Caco-2 (cell line): ENCODE measurements at regions not wholly inside any gene's neighbourhood (a gene's known extent, or its start where the extent isn't known, plus 50 kb on each side); places are given as distances from the start of the nearest gene placed in this dataset.

Experiments used
- BruUV-seq: library from RNA; stranded (reverse); fragments of 400-500 nt; replicated peaks from 2 replicates; lab custom pipeline; 2021; lab: Mats Ljungman, UMichigan
- CTCF ChIA-PET: fragments of 300-600 bp; sonication (Branson Sonifier 250); formaldehyde crosslinking; loops from one replicate; lab custom pipeline; 2022; ENCODE audit warnings: antibody characterized with exemption; lab: Charles Lee
- POLR2A ChIA-PET: fragments of 300-600 bp; sonication (Branson Sonifier 250); formaldehyde crosslinking; loops from one replicate; lab custom pipeline; 2022; ENCODE audit warnings: antibody characterized with exemption; lab: Charles Lee
- DNase-seq, 2 experiments: peaks; one replicate each; pipeline versions ENCODE4 v3.0.0 to v3.0.0-alpha.2; 2020 to 2022
- H3K27me3 ChIP-seq: replicated peaks from 2 replicates; pipeline ENCODE4 v1.6.0; 2011; ENCODE audit warnings: low read length; ENCODE audit not compliant: control insufficient read depth, insufficient read depth
- H3K36me3 ChIP-seq: 2 replicates; pipeline ENCODE4 v1.5.1; 2011; ENCODE audit warnings: low read length; ENCODE audit not compliant: control insufficient read depth, insufficient read depth
- H3K4me1 ChIP-seq: fragments of 250-450 bp; sonication (Bioruptor Pico); 2 replicates; pipeline ENCODE4 v1.5.1; 2020; ENCODE audit warnings: mild to moderate bottlenecking
- H3K4me3 ChIP-seq: 2 replicates; pipeline ENCODE4 v1.5.1; 2011; ENCODE audit warnings: low read depth, mild to moderate bottlenecking, control low read depth, low read length
- H3K9me3 ChIP-seq: fragments of 250-450 bp; sonication (Bioruptor Pico); 2 replicates; pipeline ENCODE4 v1.5.1; 2020; ENCODE audit warnings: mild to moderate bottlenecking, moderate library complexity
- H3K27ac Mint-ChIP-seq: one replicate; pipeline ENCODE4 v1.8.0; 2022; ENCODE audit warnings: mixed read lengths; ENCODE audit not compliant: unreplicated experiment
- H3K27me3 Mint-ChIP-seq: one replicate; pipeline ENCODE4 v1.8.0; 2022; ENCODE audit warnings: mixed read lengths; ENCODE audit not compliant: insufficient read depth, unreplicated experiment
- H3K36me3 Mint-ChIP-seq: one replicate; pipeline ENCODE4 v1.8.0; 2022; ENCODE audit warnings: mild to moderate bottlenecking, mixed read lengths; ENCODE audit not compliant: insufficient read depth, unreplicated experiment
- H3K4me1 Mint-ChIP-seq: one replicate; pipeline ENCODE4 v1.8.0; 2022; ENCODE audit warnings: low read depth, mixed read lengths; ENCODE audit not compliant: unreplicated experiment
- H3K4me3 Mint-ChIP-seq: one replicate; pipeline ENCODE4 v1.8.0; 2022; ENCODE audit warnings: mild to moderate bottlenecking, moderate library complexity, mixed read lengths; ENCODE audit not compliant: unreplicated experiment
- H3K9me3 Mint-ChIP-seq: one replicate; pipeline ENCODE4 v1.8.0; 2022; ENCODE audit warnings: mixed read lengths; ENCODE audit not compliant: unreplicated experiment
- CTCF ChIP-seq, 2 experiments: fragments of 200-600 bp in 1 of 2; IDR thresholded peaks; 1 replicate in 1 of 2; 2 replicates in 1 of 2; pipeline versions ENCODE4 v1.5.1 to v1.8.0; 2011 to 2022; ENCODE audit warnings: antibody characterized with exemption in 1 of 2, control low read depth in 1 of 2, inconsistent platforms in 1 of 2, low read depth in 1 of 2, low read length in 1 of 2, mild to moderate bottlenecking in 1 of 2, moderate library complexity in 1 of 2; ENCODE audit not compliant: insufficient read depth in 1 of 2, severe bottlenecking in 1 of 2, unreplicated experiment in 1 of 2
- intact Hi-C: fragments of 100-400 bp; cut with micrococcal nuclease; formaldehyde crosslinking; loops from one replicate; pipeline ENCODE4 v1.10.0; 2022; ENCODE audit not compliant: unreplicated experiment

DNA sequence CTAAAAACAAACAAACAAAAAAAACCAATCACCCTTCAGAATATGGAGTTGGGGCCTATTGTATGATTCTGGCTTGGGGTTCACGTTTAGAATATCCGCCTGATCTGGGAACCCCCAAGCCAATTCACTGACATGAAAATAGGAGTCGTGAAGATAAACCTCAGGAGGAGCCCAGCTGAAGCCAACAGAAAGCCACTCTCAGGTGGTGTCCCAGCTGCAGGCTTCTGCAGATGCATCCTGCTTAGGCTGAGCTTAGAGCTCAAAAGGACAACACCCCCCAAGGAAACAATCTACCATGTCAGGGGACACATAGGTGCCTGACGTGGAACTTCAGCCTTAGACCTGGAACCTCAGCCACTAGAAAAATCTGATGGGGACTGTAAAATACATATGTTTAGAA lies 51.9 kb downstream of the SYNE3 start:
- Histone ChIP-seq H3K4me1 (peaks cover 36% of the 10 kb centered on the region), H3K9me3 (no peaks in the 10 kb centered on the region), H3K27me3 (no peaks in the 10 kb centered on the region), H3K4me3 (no peak overlapping the region), H3K36me3 (no peaks in the 10 kb centered on the region)
- no TSS peak for BruUV-seq
- H3K27me3 Mint-ChIP-seq = no peaks in the 10 kb centered on the region
- H3K27ac Mint-ChIP-seq = no peak overlapping the region
- CTCF ChIA-PET = interaction anchor here (2.0 kb wide), 1 partner anchor 22 kb away, joined by 6 read pairs; no protein-coding TSS in a partner anchor
- intact Hi-C loops = no loop called here
- POLR2A ChIA-PET = no interaction called here
- TF ChIP-seq CTCF (IDR thresholded peaks at IDR 0.05; ENCODE audit: insufficient read depth in 1 of 2, low read depth in 1 of 2, low read length in 1 of 2, severe bottlenecking in 1 of 2, unreplicated experiment in 1 of 2) = no peak
- peaks cover 19% of the 10 kb centered on the region for H3K36me3 Mint-ChIP-seq
- H3K4me1 Mint-ChIP-seq = peaks cover 18% of the 10 kb centered on the region
- no peak overlapping the region for H3K4me3 Mint-ChIP-seq
- no peak for DNase-seq
- no peaks in the 10 kb centered on the region for H3K9me3 Mint-ChIP-seq

GRCh38 chr14:95464103-95464502 lies 52.3 kb downstream of the SYNE3 start:
- no peak for TF ChIP-seq CTCF (IDR thresholded peaks at IDR 0.05; ENCODE audit: insufficient read depth in 1 of 2, low read depth in 1 of 2, low read length in 1 of 2, severe bottlenecking in 1 of 2, unreplicated experiment in 1 of 2)
- Histone ChIP-seq H3K27me3 (no peaks in the 10 kb centered on the region), H3K4me1 (peaks cover 32% of the 10 kb centered on the region), H3K36me3 (no peaks in the 10 kb centered on the region), H3K9me3 (no peaks in the 10 kb centered on the region), H3K4me3 (no peak overlapping the region)
- intact Hi-C loops = no loop called here
- no TSS peak for BruUV-seq
- peaks cover 19% of the 10 kb centered on the region for H3K36me3 Mint-ChIP-seq
- POLR2A ChIA-PET = no interaction called here
- H3K9me3 Mint-ChIP-seq = no peaks in the 10 kb centered on the region
- no peak overlapping the region for H3K4me3 Mint-ChIP-seq
- peaks cover 18% of the 10 kb centered on the region for H3K4me1 Mint-ChIP-seq
- CTCF ChIA-PET = interaction anchor here (0.8 to 2.0 kb wide), 2 partner anchors 17 to 22 kb away, joined by 3 to 6 read pairs; no protein-coding TSS in a partner anchor
- no peaks in the 10 kb centered on the region for H3K27me3 Mint-ChIP-seq
- H3K27ac Mint-ChIP-seq = no peak overlapping the region
- no peak for DNase-seq

- H3K36me3 ChIP-seq = no peaks in the 10 kb centered on the region
- peaks cover 26% of the 10 kb centered on the region for H3K4me1 ChIP-seq
- Mint-ChIP-seq H3K27me3 (no peaks in the 10 kb centered on the region), H3K27ac (no peak overlapping the region), H3K4me1 (peaks cover 12% of the 10 kb centered on the region), H3K4me3 (no peak overlapping the region), H3K9me3 (no peaks in the 10 kb centered on the region), H3K36me3 (peaks cover 14% of the 10 kb centered on the region)
- ChIA-PET POLR2A (interaction anchor here (0.6 kb wide), 1 partner anchor 30 kb away, joined by 4 read pairs; no protein-coding TSS in a partner anchor), CTCF (interaction anchor here (0.8 to 2.0 kb wide), 2 partner anchors 16 to 21 kb away, joined by 3 to 6 read pairs; no protein-coding TSS in a partner anchor)
- H3K9me3 ChIP-seq = no peaks in the 10 kb centered on the region
- TF ChIP-seq CTCF (IDR thresholded peaks at IDR 0.05; ENCODE audit: insufficient read depth in 1 of 2, low read depth in 1 of 2, low read length in 1 of 2, severe bottlenecking in 1 of 2, unreplicated experiment in 1 of 2) = no peak
- DNase-seq = no peak
- no TSS peak for BruUV-seq
- no peak overlapping the region for H3K4me3 ChIP-seq
- intact Hi-C loops = no loop called here
- no peaks in the 10 kb centered on the region for H3K27me3 ChIP-seq
Observed at GRCh38 chr14:95463171-95463901, 53.1 kb downstream of the SYNE3 start.
